ENCODE measurements at regions not wholly inside any gene's neighbourhood (a gene's known extent, or its start where the extent isn't known, plus 50 kb on each side); places are given as distances from the start of the nearest gene placed in this dataset.

DNA sequence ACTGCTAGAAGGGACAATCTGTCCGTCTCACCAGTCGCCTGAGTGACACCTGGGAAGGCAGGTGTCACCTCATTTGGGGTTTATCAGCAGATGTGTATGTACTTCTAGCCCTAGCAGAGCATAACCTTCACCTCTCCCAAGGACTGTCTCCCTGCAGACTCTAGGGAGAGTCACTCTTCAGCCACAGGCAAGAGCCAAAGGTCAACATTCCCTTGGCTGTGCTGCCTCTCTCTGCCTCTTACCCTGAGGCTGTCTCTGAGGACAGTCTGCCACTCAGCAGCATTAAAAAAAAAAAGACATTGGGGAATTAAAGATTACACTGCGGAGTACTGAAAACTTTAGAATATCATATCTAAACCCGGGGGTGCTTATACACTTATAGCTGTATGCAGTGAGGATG is 377.7 kb upstream of the FZD8 start:
- Histone ChIP-seq H3K9ac (replicated peaks in 1 of 4; ENCODE audit: extremely low read depth in 1 of 4, low read depth in 3 of 4, low read length in 3 of 4) (no peak overlapping the region), H3K23ac (ENCODE audit: insufficient read length) (no peak overlapping the region), H3K79me1 (ENCODE audit: low read depth, low read length) (no peaks in the 10 kb centered on the region), H3K4me1 (replicated peaks in 1 of 4; ENCODE audit: control insufficient read depth in 3 of 4, insufficient read depth in 4 of 4, low read length in 3 of 4) (no peaks in the 10 kb centered on the region), H2AK5ac (ENCODE audit: low read depth, low read length) (no peak overlapping the region), H4K5ac (ENCODE audit: insufficient read length, low read depth, low read length) (no peak overlapping the region), H3K79me2 (ENCODE audit: control insufficient read depth in 1 of 2, insufficient read depth in 2 of 2, low read length in 2 of 2) (no peaks in the 10 kb centered on the region), H2AFZ (ENCODE audit: low read length) (no peak overlapping the region), H4K20me1 (replicated peaks in 1 of 2; ENCODE audit: control insufficient read depth in 1 of 2, insufficient read depth in 2 of 2, low read length in 2 of 2) (no peaks in the 10 kb centered on the region), H3K4me3 (ENCODE audit: extremely low read depth in 1 of 4, insufficient read depth in 2 of 4, low read depth in 3 of 4, low read length in 4 of 4) (no peak overlapping the region), H3K27me3 (replicated peaks in 1 of 4; ENCODE audit: control insufficient read depth in 3 of 4, extremely low read depth in 1 of 4, insufficient read depth in 3 of 4, low read length in 3 of 4) (no peaks in the 10 kb centered on the region; a peak in 1 of 7 replicates), H3K36me3 (ENCODE audit: control insufficient read depth in 2 of 4, insufficient read depth in 4 of 4, low read length in 3 of 4) (no peaks in the 10 kb centered on the region), H2BK120ac (replicated peaks; ENCODE audit: low read depth, low read length) (no peak overlapping the region), H2BK20ac (ENCODE audit: low read length) (no peak overlapping the region), H4K91ac (replicated peaks; ENCODE audit: insufficient read length, low read length) (no peak overlapping the region), H3K27ac (ENCODE audit: low read depth, low read length) (no peak overlapping the region), H4K8ac (ENCODE audit: extremely low read depth, insufficient read depth, low read length) (no peak overlapping the region), H3K18ac (ENCODE audit: extremely low read depth, low read length) (no peak overlapping the region), H3K4ac (replicated peaks; ENCODE audit: insufficient read length, low read depth, low read length) (no peak overlapping the region), H2BK12ac (ENCODE audit: low read depth, low read length) (no peak overlapping the region), H3K9me3 (ENCODE audit: insufficient read depth in 2 of 2, low read depth in 1 of 2, low read length in 1 of 2) (no peaks in the 10 kb centered on the region), H3K56ac (replicated peaks; ENCODE audit: insufficient read length, low read depth, low read length) (no peak overlapping the region), H3K23me2 (ENCODE audit: low read depth, low read length) (no peaks in the 10 kb centered on the region), H2BK5ac (ENCODE audit: low read depth, low read length) (no peak overlapping the region), H3K14ac (ENCODE audit: insufficient read length) (no peak overlapping the region), H2BK15ac (ENCODE audit: low read length) (no peak overlapping the region), H3K4me2 (ENCODE audit: insufficient read depth in 1 of 2, low read depth in 2 of 2, low read length in 2 of 2) (no peak overlapping the region)
- 94% methylated on average over 4 of the region's 4 CpGs; no CpG with 5 or more reads in 1 of the 2 experiments for WGBS, 2 experiments (ENCODE audit: extremely low coverage in 1 of 2, insufficient coverage in 1 of 2, insufficient read length in 1 of 2, insufficient replicate concordance in 2 of 2, low coverage in 1 of 2, low lambda C conversion rate in 2 of 2, missing lambda C conversion rate in 1 of 2)
- DNase-seq (ENCODE audit: low read depth in 1 of 2, low spot score in 2 of 2), result no peak
- FAIRE-seq, result no peak
- ChIA-PET CTCF (ENCODE audit: partially characterized antibody) (interaction anchor here (0.6 to 1.1 kb wide), 4 partner anchors 13 to 452 kb away, joined by 3 to 4 read pairs (median 4); no protein-coding TSS in a partner anchor), POLR2A (ENCODE audit: partially characterized antibody) (interaction anchor here (0.7 kb wide), 1 partner anchor 383 kb away, joined by 3 read pairs; no protein-coding TSS in a partner anchor)
- no peak for TF ChIP-seq EP300 (IDR thresholded peaks at IDR 0.05; ENCODE audit: borderline replicate concordance in 1 of 2, low read depth in 2 of 2, low read length in 2 of 2)
- TF ChIP-seq JUN (IDR thresholded peaks at IDR 0.05; ENCODE audit: low read depth, low read length), result no peak
- TF ChIP-seq POLR2A (IDR thresholded peaks at IDR 0.05; ENCODE audit: control extremely low read depth in 1 of 2, low read depth in 2 of 2, low read length in 2 of 2), result no peak
- TF ChIP-seq KDM5A (IDR thresholded peaks at IDR 0.05; ENCODE audit: low read length), result no peak
- TF ChIP-seq CEBPB (IDR thresholded peaks at IDR 0.05; ENCODE audit: low read depth, low read length), result no peak
- TF ChIP-seq RFX5 (IDR thresholded peaks at IDR 0.05; ENCODE audit: borderline replicate concordance, low read depth, low read length), result no peak
- TF ChIP-seq KDM1A (IDR thresholded peaks at IDR 0.05; ENCODE audit: borderline replicate concordance, low read length), result no peak
- TF ChIP-seq, protein P1, sequence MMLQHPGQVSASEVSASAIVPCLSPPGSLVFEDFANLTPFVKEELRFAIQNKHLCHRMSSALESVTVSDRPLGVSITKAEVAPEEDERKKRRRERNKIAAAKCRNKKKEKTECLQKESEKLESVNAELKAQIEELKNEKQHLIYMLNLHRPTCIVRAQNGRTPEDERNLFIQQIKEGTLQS (IDR thresholded peaks at IDR 0.05; ENCODE audit: insufficient read depth, low read depth, low read length), result no peak
